ENCODE measurements at regions not wholly inside any gene's neighbourhood (a gene's known extent, or its start where the extent isn't known, plus 50 kb on each side); places are given as distances from the start of the nearest gene placed in this dataset.

DNA sequence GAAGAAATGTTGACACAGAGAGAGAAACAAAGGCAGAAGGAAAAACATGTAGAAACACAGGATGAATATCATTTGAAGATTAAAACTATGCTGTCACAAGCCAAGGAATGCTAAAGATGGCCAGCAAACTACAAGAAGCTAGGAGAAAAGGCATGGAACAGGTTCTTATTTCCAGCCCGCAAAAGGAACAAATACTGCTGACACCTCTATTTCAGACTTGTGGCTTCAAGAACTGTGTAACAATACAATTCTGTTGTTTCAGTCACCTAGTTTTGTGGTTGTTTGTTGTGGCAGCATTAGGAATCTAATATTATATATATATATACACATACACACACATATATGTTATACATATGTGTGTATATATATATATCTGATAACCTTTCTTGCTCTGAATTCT, 1543.9 kb downstream of the KCNT2 start:
- no peaks in the 10 kb centered on the region for H3K9me3 ChIP-seq
- no peak overlapping the region for H3K4me3 ChIP-seq
- H3K4me1 ChIP-seq = no peaks in the 10 kb centered on the region
- no peaks in the 10 kb centered on the region for H3K27me3 ChIP-seq
- no peaks in the 10 kb centered on the region for H3K36me3 ChIP-seq
- DNase-seq = no peak
- no peak overlapping the region for H3K27ac ChIP-seq
- TF ChIP-seq, protein P1, sequence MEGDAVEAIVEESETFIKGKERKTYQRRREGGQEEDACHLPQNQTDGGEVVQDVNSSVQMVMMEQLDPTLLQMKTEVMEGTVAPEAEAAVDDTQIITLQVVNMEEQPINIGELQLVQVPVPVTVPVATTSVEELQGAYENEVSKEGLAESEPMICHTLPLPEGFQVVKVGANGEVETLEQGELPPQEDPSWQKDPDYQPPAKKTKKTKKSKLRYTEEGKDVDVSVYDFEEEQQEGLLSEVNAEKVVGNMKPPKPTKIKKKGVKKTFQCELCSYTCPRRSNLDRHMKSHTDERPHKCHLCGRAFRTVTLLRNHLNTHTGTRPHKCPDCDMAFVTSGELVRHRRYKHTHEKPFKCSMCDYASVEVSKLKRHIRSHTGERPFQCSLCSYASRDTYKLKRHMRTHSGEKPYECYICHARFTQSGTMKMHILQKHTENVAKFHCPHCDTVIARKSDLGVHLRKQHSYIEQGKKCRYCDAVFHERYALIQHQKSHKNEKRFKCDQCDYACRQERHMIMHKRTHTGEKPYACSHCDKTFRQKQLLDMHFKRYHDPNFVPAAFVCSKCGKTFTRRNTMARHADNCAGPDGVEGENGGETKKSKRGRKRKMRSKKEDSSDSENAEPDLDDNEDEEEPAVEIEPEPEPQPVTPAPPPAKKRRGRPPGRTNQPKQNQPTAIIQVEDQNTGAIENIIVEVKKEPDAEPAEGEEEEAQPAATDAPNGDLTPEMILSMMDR (IDR thresholded peaks at IDR 0.05) = no peak
- TF ChIP-seq POLR2A (IDR thresholded peaks at IDR 0.05) = no peak

DNA sequence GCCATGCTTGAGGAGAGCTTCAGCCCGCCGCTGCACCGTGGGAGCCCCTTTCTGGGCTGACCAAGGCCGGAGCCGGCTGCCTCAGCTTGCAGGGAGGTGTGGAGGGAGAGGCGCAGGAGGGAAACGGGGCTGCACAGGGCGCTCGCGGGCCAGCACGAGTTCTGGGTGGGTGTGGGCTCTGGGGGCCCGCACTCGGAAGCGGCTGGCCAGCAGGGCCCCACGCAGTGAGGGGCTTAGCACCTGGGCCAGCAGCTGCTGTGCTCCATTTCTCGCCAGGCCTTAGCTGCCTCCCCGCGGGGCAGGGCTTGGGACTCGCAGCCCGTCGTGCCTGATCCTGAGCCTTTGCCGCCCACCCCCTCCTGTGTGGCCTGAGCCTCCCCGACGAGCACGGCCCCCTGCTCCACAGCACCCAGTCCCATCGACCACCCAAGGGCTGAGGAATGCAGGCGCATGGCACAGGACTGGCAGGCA, 1554.0 kb downstream of the KCNT2 start:
- Histone ChIP-seq H3K27ac (no peak overlapping the region), H3K36me3 (no peaks in the 10 kb centered on the region), H3K27me3 (no peaks in the 10 kb centered on the region), H3K4me3 (no peak overlapping the region), H3K4me1 (no peaks in the 10 kb centered on the region), H3K9me3 (peaks cover 0 to 4% (median 0%) of the 10 kb centered on the region in 4 donors)
- no peak for DNase-seq
- TF ChIP-seq POLR2A (IDR thresholded peaks at IDR 0.05) = no peak
- TF ChIP-seq, protein P1 (IDR thresholded peaks at IDR 0.05) = no peak

DNA sequence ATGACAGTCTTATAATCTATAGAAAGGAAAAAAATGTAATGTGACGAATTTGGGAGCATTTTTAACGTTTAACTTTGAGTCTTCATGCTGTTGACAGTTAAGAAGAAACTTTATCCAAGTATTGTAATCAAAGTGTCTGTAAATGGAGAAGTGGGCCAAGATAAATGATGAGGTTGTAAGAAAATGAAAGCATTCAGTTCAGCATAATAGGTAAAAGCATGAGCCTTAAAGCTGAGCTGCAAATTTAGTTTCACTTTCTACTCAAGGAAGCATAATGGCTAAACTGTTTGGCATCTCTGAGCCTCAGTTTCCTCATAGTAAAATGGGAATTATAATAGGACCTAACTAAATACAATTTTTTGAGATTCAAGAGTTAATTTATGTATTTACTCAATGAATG, 1554.8 kb downstream of the KCNT2 start:
- no peaks in the 10 kb centered on the region for H3K36me3 ChIP-seq
- TF ChIP-seq, protein P1 (IDR thresholded peaks at IDR 0.05) = no peak
- no peak for TF ChIP-seq POLR2A (IDR thresholded peaks at IDR 0.05)
- H3K27ac ChIP-seq = no peak overlapping the region
- DNase-seq = no peak
- peaks cover 0 to 4% (median 0%) of the 10 kb centered on the region in 4 donors for H3K9me3 ChIP-seq
- no peak overlapping the region for H3K4me3 ChIP-seq
- no peaks in the 10 kb centered on the region for H3K4me1 ChIP-seq
- H3K27me3 ChIP-seq = no peaks in the 10 kb centered on the region

DNA sequence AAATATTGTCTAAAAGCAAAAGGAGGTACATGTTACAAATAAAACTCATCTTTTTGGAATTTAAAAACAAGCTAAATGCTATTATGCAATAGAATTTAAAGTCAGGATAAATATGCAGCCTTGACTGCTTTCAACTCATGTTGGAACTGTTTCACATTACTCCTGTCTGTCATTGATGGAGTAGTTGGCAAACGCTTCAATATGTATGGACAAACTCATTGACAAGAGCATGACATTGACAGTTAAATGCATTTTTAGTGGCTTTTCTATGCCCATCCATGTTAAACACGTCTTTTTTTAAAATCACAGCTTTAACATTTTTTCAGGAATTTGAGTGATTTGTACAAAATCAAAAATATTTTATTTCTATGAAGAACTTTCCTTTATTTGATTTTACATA, 1560.5 kb downstream of the KCNT2 start:
- TF ChIP-seq POLR2A (IDR thresholded peaks at IDR 0.05) = no peak
- TF ChIP-seq, protein P1 (IDR thresholded peaks at IDR 0.05) = no peak
- H3K4me3 ChIP-seq = no peak overlapping the region
- H3K9me3 ChIP-seq = peaks cover 0 to 4% (median 0%) of the 10 kb centered on the region in 4 donors
- no peak for DNase-seq
- H3K27me3 ChIP-seq = no peaks in the 10 kb centered on the region
- no peaks in the 10 kb centered on the region for H3K4me1 ChIP-seq
- no peaks in the 10 kb centered on the region for H3K36me3 ChIP-seq
- no peak overlapping the region for H3K27ac ChIP-seq

DNA sequence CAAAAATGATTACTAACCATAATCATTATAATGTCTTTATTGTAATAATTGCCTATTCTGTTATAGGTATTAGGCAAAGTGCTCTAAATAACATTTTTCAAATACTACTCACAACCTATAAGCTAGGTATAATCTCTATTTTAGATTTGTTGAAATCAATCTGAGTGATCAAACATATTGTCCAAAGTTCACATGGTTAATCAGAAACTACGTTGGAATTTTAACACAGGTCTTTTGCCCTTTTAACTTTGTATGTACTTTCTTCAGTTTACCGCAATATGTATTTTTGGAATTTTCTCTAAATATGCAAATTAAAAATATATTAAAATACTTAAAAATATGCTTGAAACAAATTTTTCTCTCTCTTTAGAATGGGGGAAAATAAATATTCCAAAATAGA, 1563.2 kb downstream of the KCNT2 start:
- TF ChIP-seq POLR2A (IDR thresholded peaks at IDR 0.05) = no peak
- TF ChIP-seq, protein P1 (IDR thresholded peaks at IDR 0.05) = no peak
- Histone ChIP-seq H3K27ac (no peak overlapping the region), H3K36me3 (no peaks in the 10 kb centered on the region), H3K4me3 (no peak overlapping the region), H3K4me1 (no peaks in the 10 kb centered on the region), H3K27me3 (no peaks in the 10 kb centered on the region), H3K9me3 (no peaks in the 10 kb centered on the region)
- no peak for DNase-seq

DNA sequence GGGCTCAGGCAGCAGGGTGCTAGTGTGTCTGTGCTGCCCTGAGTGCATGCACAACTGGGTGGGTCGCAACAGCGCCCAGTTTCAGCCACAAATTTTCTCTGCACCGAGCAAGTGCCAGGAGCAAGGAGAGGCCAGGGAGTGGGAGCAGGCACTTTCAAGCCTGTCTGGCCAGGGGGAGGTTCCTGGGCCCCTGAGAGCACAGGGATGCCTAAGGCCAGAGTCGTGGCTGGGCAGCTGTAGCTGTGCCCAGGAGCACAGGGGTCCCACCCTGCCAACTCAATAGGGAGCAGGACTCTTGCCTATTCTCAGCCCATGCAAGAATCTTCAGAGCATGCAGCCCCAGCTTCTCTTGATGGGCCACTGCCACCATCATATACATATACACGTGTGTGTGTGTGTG, 1577.4 kb downstream of the KCNT2 start:
- TF ChIP-seq POLR2A (IDR thresholded peaks at IDR 0.05) = no peak
- TF ChIP-seq, protein P1 (IDR thresholded peaks at IDR 0.05) = no peak
- H3K9me3 ChIP-seq = no peaks in the 10 kb centered on the region
- DNase-seq = no peak
- H3K27ac ChIP-seq = no peak overlapping the region
- H3K36me3 ChIP-seq = no peaks in the 10 kb centered on the region
- no peak overlapping the region for H3K4me3 ChIP-seq
- no peaks in the 10 kb centered on the region for H3K27me3 ChIP-seq
- no peaks in the 10 kb centered on the region for H3K4me1 ChIP-seq
